Bone marrow (tissue), 2 donors: ENCODE measurements at regions not wholly inside any gene's neighbourhood (a gene's known extent, or its start where the extent isn't known, plus 50 kb on each side); places are given as distances from the start of the nearest gene placed in this dataset.
"Not testable (repeated sequence)": the region's sequence is repeated elsewhere in the genome, so short reads cannot be mapped to it uniquely, and the experiment has no call there.

Experiments used
- DNase-seq, 2 donors: peaks; one replicate each; lab custom pipeline; 2025; lab: John Stamatoyannopoulos, UW

DNA sequence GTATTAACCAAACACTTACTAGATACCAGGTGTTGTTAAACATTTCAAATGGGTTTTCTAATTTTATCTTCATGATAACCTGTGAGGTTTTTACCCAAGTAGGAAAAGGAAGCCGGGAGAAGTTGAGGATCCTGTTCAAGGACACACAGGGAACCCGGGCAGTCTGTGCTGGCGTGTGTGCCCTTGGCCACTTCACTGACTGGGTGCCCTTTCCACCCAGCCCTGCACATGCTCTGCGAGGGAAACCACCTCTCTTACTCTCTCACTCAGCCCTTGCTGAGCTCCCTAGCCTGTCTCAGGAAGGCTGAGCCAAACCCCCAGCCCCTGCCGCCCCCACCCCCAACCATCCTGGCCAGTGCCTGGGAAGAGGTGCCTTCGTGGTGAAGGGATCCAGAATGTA, 51.8 kb downstream of the TEX44 start:
- DNase-seq: no peak

DNA sequence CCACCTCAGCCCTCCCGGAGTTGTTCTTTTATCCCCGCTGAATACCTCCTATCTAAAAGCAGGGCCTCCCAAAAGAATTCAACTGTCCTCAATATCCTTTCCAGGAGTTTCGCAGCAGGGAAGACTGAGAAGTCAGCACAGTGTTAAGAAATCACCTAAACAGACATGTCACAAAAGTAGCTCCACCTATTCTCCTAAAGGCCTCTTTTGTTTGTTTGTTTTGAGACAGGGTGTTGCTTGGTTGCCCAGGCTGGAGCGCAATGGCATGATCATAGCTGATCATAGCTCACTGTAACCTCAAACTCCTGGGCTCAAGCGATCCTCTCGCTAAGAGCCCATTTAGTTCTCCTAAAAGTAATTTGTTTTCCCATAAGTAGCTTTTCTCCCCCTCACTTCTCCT, 53.8 kb downstream of the TEX44 start:
- no peak for DNase-seq

GRCh38 chr2:231648579-231649174, 56.0 kb downstream of the TEX44 start:
- DNase-seq: peak; percentile 20 to 28

- not testable (repeated sequence) for DNase-seq
These were observed 56.8 kb upstream of the PTMA start for GRCh38 chr2:231651561-231651960.

GRCh38 chr2:231655488-231655887, 52.8 kb upstream of the PTMA start:
- DNase-seq: no peak

DNA sequence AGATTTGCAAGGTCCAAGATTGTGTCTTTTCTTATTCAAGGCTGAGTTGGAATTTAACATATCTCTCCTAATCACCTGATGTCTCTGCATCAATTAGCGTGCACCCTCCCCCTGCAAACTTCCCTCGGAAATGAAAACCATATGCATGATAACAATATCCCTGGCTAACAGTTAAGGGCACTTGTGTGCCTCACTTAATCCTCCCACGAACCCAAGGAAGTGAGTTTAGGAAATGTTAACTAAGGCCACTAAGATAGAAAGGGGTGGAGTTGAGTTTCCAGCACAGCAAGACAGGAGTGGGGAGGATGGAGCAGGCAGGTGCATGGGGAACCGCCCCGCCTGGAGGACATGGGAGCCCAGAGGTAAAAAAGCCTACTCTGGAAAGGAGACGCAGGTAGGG, 52.4 kb upstream of the PTMA start:
- no peak for DNase-seq
